H9 (cell line): ENCODE measurements at regions not wholly inside any gene's neighbourhood (a gene's known extent, or its start where the extent isn't known, plus 50 kb on each side); places are given as distances from the start of the nearest gene placed in this dataset.

Experiments used
- DNase-seq: peaks from one replicate; pipeline ENCODE4 v3.0.0-alpha.2; 2017
- H2AFZ ChIP-seq: one replicate; pipeline ENCODE4 v1.6.1; 2013; ENCODE audit warnings: mild to moderate bottlenecking, low read length, control low read depth, moderate library complexity
- H2AK5ac ChIP-seq: 2 replicates; pipeline ENCODE4 v1.6.1; 2013; ENCODE audit warnings: low read length, control low read depth, mixed read lengths; ENCODE audit not compliant: insufficient read length
- H2BK120ac ChIP-seq: one replicate; pipeline ENCODE4 v1.6.1; 2013; ENCODE audit warnings: low read depth, mild to moderate bottlenecking, low read length, control low read depth, inconsistent platforms; ENCODE audit not compliant: poor library complexity, severe bottlenecking
- H2BK12ac ChIP-seq: 2 replicates; pipeline ENCODE4 v1.6.1; 2013; ENCODE audit warnings: low read length, control low read depth, mixed read lengths, low read depth; ENCODE audit not compliant: insufficient read length
- H2BK15ac ChIP-seq: 2 replicates; pipeline ENCODE4 v1.6.1; 2013; ENCODE audit warnings: low read depth, low read length, control low read depth
- H2BK20ac ChIP-seq: one replicate; pipeline ENCODE4 v1.6.1; 2013; ENCODE audit warnings: low read depth, mild to moderate bottlenecking, low read length, control low read depth, inconsistent platforms; ENCODE audit not compliant: poor library complexity, severe bottlenecking
- H2BK5ac ChIP-seq: 2 replicates; pipeline ENCODE4 v1.6.1; 2013; ENCODE audit warnings: low read length, control low read depth, mixed read lengths; ENCODE audit not compliant: insufficient read length
- H3K14ac ChIP-seq: 2 replicates; pipeline ENCODE4 v1.6.1; 2013; ENCODE audit warnings: low read length, control low read depth; ENCODE audit not compliant: insufficient read depth
- H3K18ac ChIP-seq: 2 replicates; pipeline ENCODE4 v1.6.1; 2013; ENCODE audit warnings: low read depth, mild to moderate bottlenecking, mixed read lengths, low read length, control low read depth; ENCODE audit not compliant: insufficient read length
- H3K23ac ChIP-seq: 2 replicates; pipeline ENCODE4 v1.6.1; 2013; ENCODE audit warnings: low read length, control low read depth, mixed read lengths, low read depth; ENCODE audit not compliant: insufficient read length
- H3K23me2 ChIP-seq: 2 replicates; pipeline ENCODE4 v1.6.1; 2013; ENCODE audit warnings: low read depth, mild to moderate bottlenecking, mixed read lengths, low read length, control low read depth; ENCODE audit not compliant: insufficient read length, poor library complexity, severe bottlenecking
- H3K27ac ChIP-seq: 2 replicates; pipeline ENCODE4 v1.5.1; 2013; ENCODE audit warnings: low read length, control low read depth, mixed read lengths, low read depth; ENCODE audit not compliant: insufficient read length
- H3K27me3 ChIP-seq: 2 replicates; pipeline ENCODE4 v1.6.1; 2013; ENCODE audit warnings: low read length, control low read depth, inconsistent platforms; ENCODE audit not compliant: insufficient read depth
- H3K4ac ChIP-seq: 2 replicates; pipeline ENCODE4 v1.6.1; 2013; ENCODE audit warnings: low read depth, mild to moderate bottlenecking, control low read depth, inconsistent platforms, low read length, moderate library complexity
- H3K4me1 ChIP-seq: 2 replicates; pipeline ENCODE4 v1.6.1; 2013; ENCODE audit warnings: low read length, control low read depth, inconsistent platforms; ENCODE audit not compliant: insufficient read depth
- H3K4me2 ChIP-seq: 2 replicates; pipeline ENCODE4 v1.6.1; 2013; ENCODE audit warnings: low read length, control low read depth, mixed read lengths; ENCODE audit not compliant: insufficient read length, insufficient read depth
- H3K56ac ChIP-seq: 2 replicates; pipeline ENCODE4 v1.6.1; 2013; ENCODE audit warnings: low read depth, mild to moderate bottlenecking, mixed read lengths, low read length, control low read depth; ENCODE audit not compliant: insufficient read length
- H3K79me1 ChIP-seq: 2 replicates; pipeline ENCODE4 v1.6.1; 2013; ENCODE audit warnings: low read depth, mild to moderate bottlenecking, moderate library complexity, low read length, control low read depth, inconsistent platforms; ENCODE audit not compliant: insufficient read depth, poor library complexity, severe bottlenecking
- H3K79me2 ChIP-seq: 2 replicates; pipeline ENCODE4 v1.6.1; 2013; ENCODE audit warnings: low read length, control low read depth, inconsistent platforms; ENCODE audit not compliant: insufficient read depth
- H3K9ac ChIP-seq: 2 replicates; pipeline ENCODE4 v1.6.1; 2013; ENCODE audit warnings: low read length, control low read depth, mixed read lengths; ENCODE audit not compliant: insufficient read length; ENCODE audit errors: extremely low read depth
- H3K9me3 ChIP-seq: one replicate; pipeline ENCODE4 v1.6.1; 2013; ENCODE audit warnings: low read depth, low read length, inconsistent platforms; ENCODE audit not compliant: control insufficient read depth
- H3T11ph ChIP-seq: one replicate; pipeline ENCODE4 v1.6.1; 2013; ENCODE audit warnings: mild to moderate bottlenecking, low read length, control low read depth, inconsistent platforms
- H4K20me1 ChIP-seq: one replicate; pipeline ENCODE4 v1.6.1; 2013; ENCODE audit not compliant: control insufficient read depth, insufficient read length, insufficient read depth
- H4K5ac ChIP-seq: 2 replicates; pipeline ENCODE4 v1.6.1; 2013; ENCODE audit warnings: low read depth, mild to moderate bottlenecking, mixed read lengths, low read length, control low read depth; ENCODE audit not compliant: insufficient read length
- H4K8ac ChIP-seq: replicated peaks from 2 replicates; pipeline ENCODE4 v1.6.1; 2013; ENCODE audit warnings: low read length, control low read depth, mixed read lengths, low read depth; ENCODE audit not compliant: insufficient read length
- H4K91ac ChIP-seq: 2 replicates; pipeline ENCODE4 v1.6.1; 2013; ENCODE audit warnings: low read depth, mild to moderate bottlenecking, moderate library complexity, mixed read lengths, low read length, control low read depth; ENCODE audit not compliant: insufficient read length
- H3K27ac Mint-ChIP-seq, 3 experiments: 2 replicates in 2 of 3; 3 replicates in 1 of 3; pipeline ENCODE4 v1.8.0; 2020 to 2021; ENCODE audit warnings: mixed read lengths in 3 of 3, mild to moderate bottlenecking in 1 of 3, moderate library complexity in 1 of 3
- H3K27me3 Mint-ChIP-seq: 2 replicates; pipeline ENCODE4 v1.8.0; 2021; ENCODE audit warnings: low read depth, mild to moderate bottlenecking, moderate library complexity, mixed read lengths
- H3K36me3 Mint-ChIP-seq, 3 experiments: 2 replicates in 2 of 3; 3 replicates in 1 of 3; pipeline ENCODE4 v1.8.0; 2020 to 2021; ENCODE audit warnings: low read depth in 3 of 3, mixed read lengths in 3 of 3; ENCODE audit not compliant: insufficient read depth in 1 of 3
- H3K4me1 Mint-ChIP-seq, 2 experiments: 2 replicates each; pipeline ENCODE4 v1.8.0; 2020; ENCODE audit warnings: mixed read lengths in 2 of 2
- H3K4me3 Mint-ChIP-seq, 2 experiments: 2 replicates in 1 of 2; 3 replicates in 1 of 2; pipeline ENCODE4 v1.8.0; 2020 to 2021; ENCODE audit warnings: mild to moderate bottlenecking in 2 of 2, mixed read lengths in 2 of 2, moderate library complexity in 1 of 2
- H3K9me3 Mint-ChIP-seq, 2 experiments: 2 replicates in 1 of 2; 3 replicates in 1 of 2; pipeline ENCODE4 v1.8.0; 2020; ENCODE audit warnings: mild to moderate bottlenecking in 2 of 2, mixed read lengths in 2 of 2, moderate library complexity in 1 of 2
- CTCF ChIP-seq: fragments of 200-600 bp; sonication (generic); conservative IDR thresholded peaks from 3 replicates; pipeline ENCODE4 v1.8.0; 2021; ENCODE audit warnings: antibody characterized with exemption, mild to moderate bottlenecking
- WGBS: extraction: QIAGEN DNeasy Blood & Tissue Kit; methylation state at CpG from one replicate; pipeline ENCODE4 v1.1.7; 2013; ENCODE audit warnings: missing lambda C conversion rate, low lambda C conversion rate, mixed read lengths; ENCODE audit not compliant: insufficient read length; ENCODE audit errors: extremely low coverage; 5-methylcytosine and 5-hydroxymethylcytosine counted together

GRCh38 chr6:67914419-67914818 lies 720.7 kb upstream of the ADGRB3 start:
- H2BK5ac ChIP-seq: no peak overlapping the region
- no peak overlapping the region for H2BK120ac ChIP-seq
- Mint-ChIP-seq H3K36me3 (peaks cover 0 to 2% (median 0%) of the 10 kb centered on the region in 3 experiments; a peak in 2 of 7 replicates), H3K27me3 (no peaks in the 10 kb centered on the region), H3K4me3 (no peak overlapping the region), H3K27ac (no peak overlapping the region), H3K4me1 (no peaks in the 10 kb centered on the region), H3K9me3 (peaks cover 0 to 3% of the 10 kb centered on the region in 2 experiments; a peak in 3 of 5 replicates)
- no peaks in the 10 kb centered on the region for H3K9me3 ChIP-seq
- no peak overlapping the region for H2AFZ ChIP-seq
- H4K91ac ChIP-seq: no peak overlapping the region
- H4K5ac ChIP-seq: no peak overlapping the region
- no peaks in the 10 kb centered on the region for H4K20me1 ChIP-seq
- no CpG with 5 or more reads among the region's 1 CpG for WGBS
- no peak overlapping the region for H2BK20ac ChIP-seq
- no peak overlapping the region for H3K9ac ChIP-seq
- no peaks in the 10 kb centered on the region for H3K27me3 ChIP-seq
- no peak overlapping the region for H3K23ac ChIP-seq
- H3K18ac ChIP-seq: no peak overlapping the region
- no peak overlapping the region for H2AK5ac ChIP-seq
- H4K8ac ChIP-seq: no peak overlapping the region
- H3K4me2 ChIP-seq: no peak overlapping the region
- DNase-seq: no peak
- TF ChIP-seq CTCF: no peak
- no peak overlapping the region for H3K56ac ChIP-seq
- H3K79me1 ChIP-seq: no peaks in the 10 kb centered on the region
- no peak overlapping the region for H2BK15ac ChIP-seq
- no peak overlapping the region for H3T11ph ChIP-seq
- no peaks in the 10 kb centered on the region for H3K4me1 ChIP-seq
- no peak overlapping the region for H3K27ac ChIP-seq
- H3K4ac ChIP-seq: no peak overlapping the region
- H3K79me2 ChIP-seq: no peaks in the 10 kb centered on the region
- H2BK12ac ChIP-seq: no peak overlapping the region
- H3K23me2 ChIP-seq: no peaks in the 10 kb centered on the region
- H3K14ac ChIP-seq: no peak overlapping the region
